DMS 273 (cell line): ENCODE measurements at regions not wholly inside any gene's neighbourhood (a gene's known extent, or its start where the extent isn't known, plus 50 kb on each side); places are given as distances from the start of the nearest gene placed in this dataset.

Source experiments
- DNase-seq: peaks from one replicate; lab custom pipeline; 2025; ENCODE audit not compliant: unreplicated experiment; lab: John Stamatoyannopoulos, UW

DNA sequence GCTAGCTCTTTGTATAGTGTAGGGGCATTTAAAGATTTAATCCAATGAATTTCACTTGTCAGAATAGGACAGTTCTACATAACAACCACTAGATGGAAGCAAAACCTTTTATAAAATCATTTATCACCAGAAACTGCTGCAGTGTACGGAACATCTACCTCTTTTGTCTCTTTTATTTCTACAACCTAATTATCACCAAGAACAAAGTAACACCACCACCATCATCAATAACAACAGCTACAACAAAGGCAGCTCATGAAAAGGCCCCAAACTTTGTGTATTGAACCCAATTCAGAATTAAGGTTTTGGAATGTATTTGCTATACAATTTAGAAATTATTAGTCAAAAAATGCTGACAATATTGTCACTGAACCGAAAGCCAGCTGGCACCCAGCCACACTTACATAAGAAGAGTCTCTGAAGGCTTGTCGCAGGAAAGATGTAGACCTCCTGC is 260.9 kb upstream of the RPS6KA3 start:
- peak; percentile 59 for DNase-seq

DNA sequence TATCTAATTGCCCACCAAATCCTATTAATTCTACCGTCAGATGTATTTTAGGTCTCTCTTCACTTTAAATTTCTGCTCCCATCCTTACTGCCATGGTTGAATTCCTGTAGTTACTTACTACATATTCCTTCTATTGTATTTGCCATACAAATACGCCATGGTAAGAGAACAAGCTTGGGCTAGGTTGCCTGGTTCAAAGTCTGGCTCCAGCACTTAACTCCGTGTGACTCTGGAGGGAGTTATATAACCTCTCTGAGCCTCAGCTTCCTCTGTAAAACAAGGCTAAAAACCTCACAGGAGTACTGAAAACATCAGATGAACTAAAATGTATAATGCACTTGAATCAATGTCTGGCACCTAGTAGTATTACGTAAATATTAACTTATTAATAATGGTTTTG is 260.3 kb upstream of the RPS6KA3 start:
- no peak for DNase-seq

DNA sequence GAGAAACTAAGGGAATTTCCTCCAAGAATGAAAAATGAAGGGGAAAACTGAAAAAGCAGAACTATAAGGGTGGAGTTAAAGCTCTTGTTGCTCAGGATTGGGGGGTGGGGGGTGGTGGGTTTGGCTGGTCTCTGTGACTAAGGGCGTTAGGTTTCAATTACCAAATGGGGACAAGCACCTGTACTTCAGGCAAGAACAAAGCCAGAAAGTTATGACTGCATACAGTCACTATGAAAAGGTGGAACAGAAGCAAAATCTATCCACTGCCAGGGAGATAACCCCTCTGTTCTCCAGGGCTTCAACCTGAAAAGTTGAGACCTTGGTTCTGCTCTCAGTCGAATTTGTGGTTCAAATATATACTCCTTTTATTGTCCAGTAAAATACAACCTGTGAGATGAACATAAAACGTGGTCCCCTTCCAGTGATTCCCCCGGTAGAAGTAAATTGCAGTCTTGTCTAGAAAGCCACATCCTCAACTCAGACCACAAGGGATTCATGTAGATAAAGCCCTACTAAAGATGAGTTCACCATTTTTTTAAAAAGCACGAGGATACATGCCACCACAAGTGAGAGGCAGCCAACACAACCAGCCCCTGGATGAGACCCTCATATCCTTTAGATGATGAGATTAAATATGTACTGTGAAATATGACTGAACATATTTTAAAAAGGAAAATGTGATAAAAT is 257.1 kb upstream of the RPS6KA3 start:
- no peak for DNase-seq

DNA sequence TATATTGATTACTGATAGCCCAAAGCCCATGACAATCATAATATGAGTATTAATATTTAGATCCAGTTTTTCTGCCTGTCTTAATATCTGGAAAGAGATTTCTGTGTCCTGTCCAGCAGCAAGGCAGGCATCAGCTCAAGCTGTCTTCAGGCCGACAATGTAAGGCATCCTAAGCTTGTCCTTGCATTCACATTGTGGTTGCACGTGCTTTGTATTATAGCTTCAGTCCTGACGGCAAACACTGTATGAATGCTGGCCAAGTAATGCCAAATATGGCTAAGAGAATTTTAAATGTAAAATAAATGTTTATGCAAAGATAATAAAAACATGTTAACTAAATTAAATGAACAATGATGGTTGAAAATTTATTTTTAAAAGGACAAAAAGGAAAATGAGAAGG is 255.7 kb upstream of the RPS6KA3 start:
- DNase-seq: no peak

DNA sequence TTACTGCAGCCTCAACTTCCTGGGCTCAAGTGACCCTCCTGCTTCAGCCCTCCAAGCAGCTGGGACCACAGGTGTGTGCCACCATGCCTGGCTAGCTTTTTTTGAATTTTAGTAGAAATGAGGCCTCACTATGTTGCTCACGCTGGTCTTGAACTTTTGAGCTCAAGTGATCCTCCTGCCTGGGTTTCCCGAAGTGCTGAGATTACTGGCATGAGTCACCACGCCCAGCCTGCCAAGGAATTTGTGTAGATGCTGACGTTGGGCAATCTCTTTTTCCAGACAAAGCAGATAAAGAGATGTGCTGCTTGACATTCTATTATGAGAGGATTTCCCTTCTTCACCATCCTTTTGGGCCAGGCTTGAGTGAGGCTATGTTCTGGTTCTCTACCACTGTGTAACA is 254.5 kb upstream of the RPS6KA3 start:
- no peak for DNase-seq

DNA sequence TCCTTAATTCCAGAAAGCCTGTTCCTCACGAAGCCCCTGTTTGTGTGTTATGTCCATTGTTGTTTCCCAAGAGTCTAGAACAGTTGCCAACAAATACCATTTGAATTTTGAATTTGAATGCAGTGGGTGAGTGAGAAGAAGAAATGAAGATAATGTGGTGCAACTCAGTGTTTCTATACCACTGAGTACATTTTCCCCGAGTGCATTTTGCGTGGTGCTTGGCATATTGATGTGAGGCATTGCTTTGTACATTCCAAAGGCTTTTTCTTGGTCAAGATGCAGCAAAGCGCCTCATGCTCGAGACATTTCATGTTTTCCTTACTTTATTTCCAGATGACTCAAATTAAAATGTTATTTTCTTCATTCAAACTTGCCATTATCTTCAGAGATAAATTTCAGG is 253.1 kb upstream of the RPS6KA3 start:
- DNase-seq: no peak

DNA sequence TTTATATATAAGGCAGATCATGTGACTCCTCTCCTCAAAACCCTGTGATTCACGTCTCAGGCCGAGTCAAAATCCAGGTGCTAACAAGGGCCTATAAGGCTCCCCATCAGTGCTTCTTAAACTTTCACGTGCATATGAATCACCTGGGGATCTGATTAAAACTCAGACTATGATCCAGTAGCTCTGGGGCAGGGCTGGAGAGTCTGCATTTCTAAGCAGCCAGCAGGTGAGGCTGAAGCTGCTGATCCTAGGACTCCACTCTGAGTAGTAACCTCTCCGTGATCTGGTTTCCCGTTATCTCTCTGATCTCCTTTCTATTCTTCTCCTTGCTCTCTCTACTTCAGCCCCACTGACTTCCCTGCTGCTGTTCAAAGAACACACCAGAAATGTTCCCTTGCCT is 252.4 kb upstream of the RPS6KA3 start:
- no peak for DNase-seq

DNA sequence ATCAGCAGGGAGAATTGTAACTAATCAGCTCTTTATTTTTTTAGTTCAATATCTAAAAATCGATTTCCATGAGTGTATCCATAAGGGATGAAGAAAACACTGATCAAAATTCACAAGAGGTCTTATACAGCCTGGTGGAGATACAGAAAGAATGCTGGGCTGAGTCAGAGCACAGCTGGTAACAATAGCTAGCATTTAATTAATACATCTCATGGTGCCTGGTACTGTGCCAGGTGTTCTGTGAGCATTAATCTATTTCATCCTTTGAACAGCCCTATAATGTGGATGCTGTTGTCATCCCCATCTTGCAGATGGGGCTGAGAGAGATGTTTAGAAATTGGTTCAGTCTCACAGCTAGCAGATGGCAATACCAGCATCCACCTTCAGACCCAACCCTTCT is 250.9 kb upstream of the RPS6KA3 start:
- peak; percentile 8 for DNase-seq

DNA sequence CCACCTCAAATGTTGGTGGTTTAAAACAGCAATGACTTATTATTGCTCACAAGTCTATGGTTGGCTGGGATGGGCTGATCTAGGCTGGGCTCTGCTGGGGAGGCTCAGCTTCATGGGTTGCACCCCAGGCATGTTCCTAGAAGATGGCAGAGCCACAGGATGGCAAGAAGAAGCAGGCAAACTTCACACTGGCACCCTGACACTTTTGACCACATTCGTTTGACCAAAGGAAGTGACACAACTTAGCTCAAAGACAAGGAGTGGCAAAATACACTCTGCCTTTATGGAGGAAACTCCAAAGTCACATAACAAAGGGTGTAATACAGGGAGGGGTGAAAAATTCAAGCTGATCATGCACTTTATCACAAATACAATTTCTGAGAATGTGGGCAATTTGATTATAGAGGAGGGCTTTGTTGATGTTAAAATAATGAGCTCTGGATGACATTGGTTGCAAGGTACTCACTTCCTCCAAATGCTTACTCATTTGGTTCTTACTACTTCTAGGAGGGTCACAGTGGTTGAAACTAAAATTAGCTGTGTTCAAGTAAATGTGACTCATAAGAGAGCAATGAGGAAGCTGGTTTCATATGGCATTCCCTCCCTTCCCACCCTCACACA is 249.2 kb upstream of the RPS6KA3 start:
- DNase-seq: no peak

DNA sequence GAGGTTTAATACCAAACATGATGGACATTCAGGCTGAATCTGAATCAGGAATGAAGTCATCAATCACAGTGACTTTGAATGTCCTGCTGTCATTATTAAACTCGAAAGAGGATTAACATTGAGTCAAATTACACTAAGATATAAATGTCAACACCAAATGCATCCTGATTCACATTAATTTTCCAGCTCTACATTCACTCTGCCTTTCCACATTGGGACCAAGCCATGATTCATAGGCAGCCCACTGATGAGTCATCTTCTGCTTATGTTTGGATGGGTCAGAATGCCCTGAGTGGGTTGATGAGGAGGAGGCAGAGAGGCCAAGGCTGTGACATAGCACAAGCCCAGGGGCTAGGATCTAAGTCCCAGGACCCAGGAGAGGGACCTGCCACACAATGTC is 247.6 kb upstream of the RPS6KA3 start:
- DNase-seq: no peak

DNA sequence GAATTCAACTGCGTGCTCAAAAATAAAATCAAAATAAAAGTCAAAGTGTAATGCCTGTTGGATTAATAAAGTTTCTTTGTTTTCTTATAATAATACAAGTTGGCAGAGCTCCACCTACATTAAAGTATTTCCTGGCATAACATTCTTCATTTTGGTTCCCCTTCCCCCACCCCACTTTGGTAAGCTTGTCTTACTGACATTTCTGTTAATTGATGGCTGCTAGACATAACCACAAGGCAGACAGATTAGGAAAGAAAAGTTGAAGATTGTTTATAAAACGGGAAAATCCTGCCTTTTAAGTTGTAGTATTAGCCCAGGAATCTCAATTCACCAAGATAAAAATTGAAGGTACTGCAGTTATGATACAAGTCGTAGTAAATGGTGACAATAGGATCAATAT is 246.5 kb upstream of the RPS6KA3 start:
- DNase-seq: no peak

DNA sequence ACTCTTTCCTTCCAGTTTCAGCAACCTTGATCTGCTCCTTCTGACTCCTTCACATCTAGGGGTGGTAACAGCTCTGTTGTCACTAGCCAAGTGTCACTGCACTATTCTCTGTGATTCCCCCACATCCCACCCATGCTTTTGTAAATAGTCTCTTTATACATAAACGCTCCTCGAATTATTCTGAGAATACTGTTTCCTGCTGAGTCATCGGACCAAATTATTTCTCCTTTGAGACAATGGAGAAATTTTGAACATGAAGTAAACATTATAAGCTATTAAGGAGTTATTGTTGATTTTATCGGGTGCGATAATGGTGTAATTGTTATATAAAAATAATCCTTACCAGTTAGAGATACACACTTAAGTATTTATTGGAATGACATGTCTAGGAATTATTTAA is 245.1 kb upstream of the RPS6KA3 start:
- DNase-seq: no peak

DNA sequence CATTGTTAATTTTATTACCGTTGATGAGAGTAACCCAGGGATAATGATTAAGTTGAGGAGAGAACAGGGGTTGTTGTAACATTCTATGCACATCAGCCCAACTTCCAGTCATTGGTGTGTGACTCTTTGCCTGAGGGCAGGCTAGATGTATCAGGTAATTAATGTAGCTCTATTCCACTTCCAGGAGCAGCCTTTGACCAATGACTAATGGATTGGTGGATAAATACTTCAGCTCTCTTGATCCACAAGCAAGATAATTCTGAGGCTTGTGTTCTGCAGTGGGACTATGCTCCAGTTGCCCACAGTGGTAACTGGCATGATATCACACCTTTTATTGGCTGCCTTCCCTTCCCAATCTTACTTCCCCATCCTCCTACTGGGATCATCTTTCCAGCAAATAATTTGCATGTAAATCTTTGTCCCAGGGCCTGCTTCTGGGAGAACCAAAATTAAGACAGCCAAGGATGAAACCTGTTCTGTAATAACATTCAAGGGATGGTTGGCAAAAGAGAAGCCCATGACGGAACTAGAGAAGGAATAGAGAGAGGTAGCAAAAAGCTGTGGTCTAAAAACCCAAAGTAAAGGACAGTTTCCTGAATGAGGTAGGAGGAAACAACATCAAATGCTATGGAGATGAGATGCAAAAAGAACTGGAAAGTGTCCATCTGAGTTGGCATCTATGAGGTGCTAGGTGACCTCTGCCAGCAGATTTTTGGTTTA is 241.4 kb upstream of the RPS6KA3 start:
- DNase-seq: peak; percentile 16

DNA sequence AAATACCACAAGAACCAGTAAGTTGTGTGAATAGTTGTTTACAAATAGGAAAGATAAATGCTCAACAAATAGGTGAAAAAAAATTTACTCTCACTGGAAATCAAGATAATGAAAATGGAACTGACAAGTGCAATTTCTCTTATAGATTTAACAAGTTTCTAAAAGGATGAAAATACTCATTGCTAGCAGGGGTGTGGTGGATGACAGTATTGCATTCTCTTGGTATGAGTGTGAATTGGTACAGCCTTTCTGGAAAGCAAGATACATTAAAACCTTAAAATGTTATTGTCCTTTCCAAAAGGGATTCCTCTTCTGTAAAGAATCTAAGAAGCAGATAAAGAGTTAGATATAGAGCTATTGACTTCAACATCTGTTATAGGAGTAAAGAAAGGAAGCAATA is 240.0 kb upstream of the RPS6KA3 start:
- no peak for DNase-seq

DNA sequence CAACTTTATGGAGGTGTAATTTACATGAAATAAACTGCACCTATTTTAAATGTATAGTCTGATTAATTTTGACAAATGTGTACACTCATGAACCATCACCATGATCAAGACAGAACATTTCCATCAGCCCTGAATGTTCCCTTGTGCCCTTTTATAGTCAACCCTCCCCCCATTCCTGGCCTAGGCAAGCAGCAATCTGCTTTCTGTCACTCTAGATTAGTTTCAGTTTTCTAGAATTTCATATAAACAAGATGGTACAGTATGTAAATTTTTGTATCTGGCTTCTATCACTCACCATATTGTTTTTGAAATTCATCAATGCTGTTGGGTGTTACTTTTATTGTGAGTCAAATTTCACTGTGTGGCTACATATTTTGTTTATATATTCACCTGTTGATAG is 234.2 kb upstream of the RPS6KA3 start:
- DNase-seq: no peak

DNA sequence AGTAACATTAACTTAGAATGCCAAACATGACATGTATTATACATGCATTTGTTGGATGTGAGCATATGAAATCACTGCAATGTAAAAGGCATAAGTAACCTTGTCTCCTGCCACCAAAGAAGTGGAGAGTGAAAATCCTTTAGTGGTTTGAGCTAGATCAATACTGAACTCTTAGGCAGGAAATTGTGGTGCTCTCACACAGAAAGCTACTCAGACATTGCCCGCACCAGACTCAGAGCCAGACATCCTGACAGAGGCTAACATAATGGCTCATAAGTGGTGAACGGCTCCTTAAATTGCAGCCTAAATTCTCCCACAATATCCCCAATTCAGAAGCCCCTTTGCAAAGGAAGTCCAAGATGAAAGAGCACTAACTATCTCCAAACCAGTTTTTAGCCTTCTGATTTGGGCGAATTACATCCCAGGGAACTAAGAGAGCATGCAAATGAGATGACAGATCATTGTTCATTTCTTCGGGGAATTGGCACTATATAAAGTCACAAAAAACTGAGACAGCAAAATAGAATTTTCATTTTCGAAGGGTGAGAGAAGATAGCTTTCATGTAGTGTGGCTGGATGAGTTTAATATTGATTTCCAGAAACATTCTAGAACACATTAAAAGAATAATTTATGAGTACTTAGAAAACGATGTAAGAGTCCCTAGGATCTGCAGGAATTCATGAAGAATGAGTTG is 233.6 kb upstream of the RPS6KA3 start:
- DNase-seq: no peak

DNA sequence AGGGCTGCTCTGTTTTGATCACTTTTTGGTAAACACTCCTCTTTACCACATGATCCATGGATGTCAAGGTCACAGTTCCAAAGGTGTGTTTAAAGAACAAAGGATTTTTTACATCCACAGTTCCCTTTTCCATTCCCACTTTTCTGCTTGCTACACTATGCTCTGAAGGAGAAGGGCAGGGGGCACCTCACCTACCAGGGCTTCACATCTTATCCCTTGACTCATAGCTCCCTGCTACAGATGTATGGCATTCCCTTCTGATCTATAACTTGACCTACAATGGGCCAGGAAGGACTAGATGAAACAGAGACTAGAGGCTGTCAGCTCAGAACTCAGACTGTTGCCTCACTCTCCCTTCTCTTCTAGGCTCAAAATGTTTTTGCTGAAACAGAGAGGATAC is 233.1 kb upstream of the RPS6KA3 start:
- DNase-seq: no peak

DNA sequence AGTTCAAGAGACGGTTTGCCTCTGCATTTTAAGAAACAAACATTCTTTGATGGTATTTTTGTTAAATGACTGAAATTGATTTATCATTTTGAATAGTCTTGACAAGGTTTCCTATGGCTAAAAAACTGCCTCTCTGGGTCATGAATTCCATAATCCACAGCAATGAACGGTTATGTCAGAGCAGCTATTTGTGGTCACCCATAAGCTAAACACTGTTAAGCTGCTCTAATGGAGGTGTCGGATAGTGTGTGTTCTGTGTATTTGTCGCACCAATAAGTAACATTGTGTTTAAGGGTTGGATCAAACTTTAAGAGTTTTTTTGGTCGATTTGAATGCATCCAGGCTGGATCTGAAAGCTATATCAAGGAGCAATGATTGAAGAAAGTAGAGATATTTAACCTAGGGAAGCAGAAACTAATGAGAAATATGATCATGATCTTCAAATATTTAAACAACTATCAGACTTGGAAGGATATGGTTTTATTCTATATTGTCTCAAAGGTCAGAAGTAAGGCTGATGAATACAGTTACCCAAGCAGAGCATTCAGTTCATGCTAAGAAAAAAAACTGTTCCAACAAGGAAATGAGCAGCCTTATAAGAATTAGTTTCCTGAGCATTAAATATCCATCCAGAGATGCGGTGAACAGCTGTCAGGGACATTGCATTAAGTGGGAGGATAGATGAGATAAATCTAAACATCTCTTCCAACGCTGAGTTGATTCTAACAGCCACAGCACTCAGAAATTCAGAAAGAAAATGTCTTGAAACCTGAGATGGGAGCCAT is 232.3 kb upstream of the RPS6KA3 start:
- DNase-seq: no peak

DNA sequence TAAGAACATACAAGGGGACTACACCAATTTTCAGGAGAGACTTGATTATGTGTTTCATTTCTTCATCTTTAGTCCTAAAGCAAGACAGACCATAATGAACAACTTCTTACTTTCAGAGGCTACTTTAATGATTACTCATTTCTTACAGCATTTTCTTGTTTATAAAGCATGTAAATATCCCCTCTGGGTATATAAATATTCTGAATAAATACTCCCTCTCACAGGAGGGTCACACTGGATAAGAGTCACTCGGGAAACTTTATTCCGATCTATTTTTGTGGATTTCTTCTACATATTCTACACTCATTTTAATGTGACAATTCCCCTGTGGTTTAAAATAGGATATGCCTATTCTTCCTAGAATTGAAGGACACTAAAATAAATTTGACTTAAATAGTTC is 228.9 kb upstream of the RPS6KA3 start:
- no peak for DNase-seq

DNA sequence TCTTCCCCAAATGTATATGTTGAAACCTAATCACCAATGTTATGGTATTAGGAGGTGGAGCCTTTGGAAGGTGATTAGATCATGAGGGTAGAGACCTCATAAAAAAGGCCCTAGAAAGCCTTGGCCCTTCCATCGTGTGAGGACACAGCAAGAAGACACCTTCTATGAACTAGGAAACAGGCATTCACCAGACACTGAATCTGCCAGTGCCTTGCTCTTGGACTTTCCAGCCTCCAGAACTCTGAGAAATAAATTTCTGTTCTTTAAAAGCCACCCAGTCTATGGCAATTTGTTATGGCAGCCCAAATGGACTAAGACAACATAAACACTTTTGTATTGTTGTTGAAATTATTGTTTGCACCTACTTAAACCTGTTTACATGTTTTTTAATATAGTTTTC is 221.8 kb upstream of the RPS6KA3 start:
- no peak for DNase-seq

DNA sequence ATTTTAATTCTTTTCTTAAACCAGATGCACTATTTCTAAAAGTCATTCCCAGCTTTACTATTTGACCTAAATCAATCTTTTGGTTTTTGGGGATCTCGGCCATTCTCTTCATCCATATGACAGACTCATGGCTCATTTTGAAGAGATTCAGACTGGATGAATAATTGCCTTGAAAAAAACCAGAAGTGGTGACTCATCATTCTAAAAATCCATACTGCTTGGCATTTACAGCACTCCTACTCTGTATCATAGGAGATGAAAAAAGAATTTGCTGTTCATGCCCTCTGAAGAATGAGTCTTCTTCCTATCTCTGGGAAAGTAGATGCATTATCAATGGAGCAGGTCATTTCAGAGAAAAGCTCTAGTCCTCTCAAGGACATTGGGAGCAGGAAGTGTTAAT is 220.5 kb upstream of the RPS6KA3 start:
- no peak for DNase-seq
